GM12874 (cell line): ENCODE measurements at regions not wholly inside any gene's neighbourhood (a gene's known extent, or its start where the extent isn't known, plus 50 kb on each side); places are given as distances from the start of the nearest gene placed in this dataset.

ENCODE experiments used
- TF ChIP-seq, protein P1 (sequence below): IDR thresholded peaks from 2 replicates; pipeline ENCODE4 v1.5.1; 2011; ENCODE audit warnings: low read depth, mild to moderate bottlenecking, control low read depth, low read length, moderate library complexity; ENCODE audit not compliant: insufficient read depth

DNA sequence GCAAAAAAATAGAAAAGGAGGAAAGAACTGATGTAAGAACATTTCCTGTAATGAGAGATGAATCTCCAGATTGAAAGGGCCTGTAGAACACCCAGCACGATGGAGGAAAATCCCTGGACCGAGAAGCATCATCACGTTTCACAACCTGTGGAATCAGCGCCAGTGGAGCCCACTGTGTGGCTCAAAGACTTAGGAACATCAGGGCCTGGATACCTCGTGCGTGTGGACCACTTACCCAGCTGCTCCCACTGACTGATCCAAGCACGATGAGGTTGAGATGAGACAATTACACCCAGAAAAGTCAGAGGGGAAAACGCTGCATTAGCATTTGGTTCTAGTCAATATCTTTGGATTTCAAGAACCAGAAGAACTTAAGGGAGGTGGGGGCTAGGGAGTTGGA is 224.6 kb downstream of the SYK start:
- TF ChIP-seq, protein P1, sequence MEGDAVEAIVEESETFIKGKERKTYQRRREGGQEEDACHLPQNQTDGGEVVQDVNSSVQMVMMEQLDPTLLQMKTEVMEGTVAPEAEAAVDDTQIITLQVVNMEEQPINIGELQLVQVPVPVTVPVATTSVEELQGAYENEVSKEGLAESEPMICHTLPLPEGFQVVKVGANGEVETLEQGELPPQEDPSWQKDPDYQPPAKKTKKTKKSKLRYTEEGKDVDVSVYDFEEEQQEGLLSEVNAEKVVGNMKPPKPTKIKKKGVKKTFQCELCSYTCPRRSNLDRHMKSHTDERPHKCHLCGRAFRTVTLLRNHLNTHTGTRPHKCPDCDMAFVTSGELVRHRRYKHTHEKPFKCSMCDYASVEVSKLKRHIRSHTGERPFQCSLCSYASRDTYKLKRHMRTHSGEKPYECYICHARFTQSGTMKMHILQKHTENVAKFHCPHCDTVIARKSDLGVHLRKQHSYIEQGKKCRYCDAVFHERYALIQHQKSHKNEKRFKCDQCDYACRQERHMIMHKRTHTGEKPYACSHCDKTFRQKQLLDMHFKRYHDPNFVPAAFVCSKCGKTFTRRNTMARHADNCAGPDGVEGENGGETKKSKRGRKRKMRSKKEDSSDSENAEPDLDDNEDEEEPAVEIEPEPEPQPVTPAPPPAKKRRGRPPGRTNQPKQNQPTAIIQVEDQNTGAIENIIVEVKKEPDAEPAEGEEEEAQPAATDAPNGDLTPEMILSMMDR = no peak

DNA sequence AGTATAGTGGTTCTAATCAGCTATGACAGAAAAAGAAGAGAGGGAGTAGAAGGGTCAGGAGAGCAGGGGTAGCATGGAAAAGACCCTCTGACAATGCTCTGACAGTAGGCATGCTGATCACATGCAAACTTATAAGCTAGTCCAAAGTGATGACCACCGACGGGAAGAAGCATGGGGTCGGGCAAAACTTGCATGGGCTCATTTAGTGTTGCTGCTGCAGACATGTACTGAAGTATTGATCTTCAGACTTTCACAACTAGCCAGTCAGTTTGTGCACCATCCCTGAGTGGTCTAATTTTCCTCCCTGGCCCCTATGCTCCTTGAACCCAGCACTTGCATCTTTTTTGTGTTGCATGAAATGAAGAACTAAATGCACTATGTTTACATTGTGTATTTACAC is 225.4 kb downstream of the SYK start:
- TF ChIP-seq, protein P1 = no peak

DNA sequence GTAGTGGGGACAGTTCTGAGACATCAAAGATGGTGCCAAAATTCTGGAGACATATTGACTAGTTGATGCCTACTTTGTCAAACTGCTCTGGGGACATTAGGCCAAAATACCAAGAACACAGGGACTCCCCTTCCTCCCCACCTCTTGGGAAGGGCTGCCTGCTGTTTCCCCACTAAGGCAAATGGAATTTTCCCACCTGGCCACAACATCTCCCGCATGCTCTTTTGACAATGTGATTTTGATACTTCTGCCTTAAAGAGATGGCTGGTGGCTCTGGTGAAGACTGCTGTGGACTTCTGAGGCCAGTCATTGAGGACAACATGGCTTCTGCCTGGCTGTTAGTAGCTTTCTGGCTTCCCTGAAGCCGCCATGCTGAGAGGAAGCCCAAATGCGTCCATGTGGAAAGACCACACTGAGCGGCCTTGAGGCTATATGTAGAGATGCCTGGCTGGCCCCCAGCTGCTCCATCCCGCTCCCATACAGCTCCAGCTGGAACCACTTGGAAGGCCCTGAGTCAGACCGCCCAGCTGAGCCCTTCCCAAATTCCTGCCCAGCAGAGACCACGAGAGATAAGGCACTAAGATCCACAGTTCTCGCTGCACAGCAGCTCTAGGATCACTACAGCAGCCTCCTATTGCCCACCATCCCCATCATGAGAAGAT is 226.7 kb downstream of the SYK start:
- TF ChIP-seq, protein P1 = no peak

DNA sequence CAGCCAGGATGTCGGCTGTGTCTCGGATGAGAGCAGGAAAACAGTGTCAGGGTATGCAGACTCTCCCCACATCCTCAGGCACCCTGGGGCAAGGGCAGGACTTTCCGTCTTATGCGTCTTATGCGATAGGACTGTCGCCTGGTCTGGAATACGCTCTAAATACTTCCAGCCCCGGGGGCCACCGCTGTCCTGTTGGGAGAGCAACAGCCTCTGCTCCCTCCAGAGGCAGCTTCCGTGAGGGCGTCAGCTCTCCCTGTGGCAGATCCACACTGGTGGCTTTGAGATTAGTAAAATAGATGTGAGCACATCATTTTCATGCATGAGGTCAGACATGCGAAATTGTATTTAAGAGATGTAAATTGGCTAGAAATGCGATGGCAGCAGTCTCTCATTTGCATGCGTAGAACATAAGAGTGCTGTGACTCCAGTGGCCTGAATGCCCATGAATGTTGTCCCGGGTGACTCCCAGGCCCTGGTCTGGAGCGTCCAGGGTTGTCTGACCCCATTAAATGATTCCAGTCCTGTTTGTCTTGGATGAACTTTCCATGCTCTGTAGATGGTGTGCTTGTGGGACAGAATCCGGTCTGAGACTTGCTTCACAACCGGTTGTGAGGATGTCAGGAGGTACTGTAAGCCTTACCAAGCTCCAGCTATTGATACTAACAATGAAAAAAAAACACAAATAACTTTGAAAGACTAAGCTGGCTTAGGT is 228.2 kb downstream of the SYK start:
- TF ChIP-seq, protein P1 = no peak

DNA sequence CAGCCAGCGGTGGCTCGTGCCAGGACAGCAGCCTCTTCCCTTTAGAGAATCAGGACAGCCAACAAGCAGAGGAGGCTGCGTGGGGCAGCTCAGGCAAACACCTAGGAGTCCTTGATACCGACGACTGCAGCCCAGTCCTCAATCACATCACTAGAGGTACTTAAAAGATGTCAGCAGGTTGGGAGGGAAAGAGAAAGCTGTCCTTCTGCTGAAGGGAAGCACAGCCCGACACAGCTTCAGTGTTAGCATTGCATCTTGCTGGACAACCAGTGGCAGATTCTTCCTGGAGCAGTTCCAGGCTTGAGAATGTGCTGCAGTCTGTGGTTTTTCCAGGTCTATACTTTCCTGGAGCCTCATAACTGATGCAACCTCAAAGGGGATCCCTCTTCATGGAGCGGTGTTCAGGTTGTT is 230.5 kb downstream of the SYK start:
- TF ChIP-seq, protein P1 = no peak

DNA sequence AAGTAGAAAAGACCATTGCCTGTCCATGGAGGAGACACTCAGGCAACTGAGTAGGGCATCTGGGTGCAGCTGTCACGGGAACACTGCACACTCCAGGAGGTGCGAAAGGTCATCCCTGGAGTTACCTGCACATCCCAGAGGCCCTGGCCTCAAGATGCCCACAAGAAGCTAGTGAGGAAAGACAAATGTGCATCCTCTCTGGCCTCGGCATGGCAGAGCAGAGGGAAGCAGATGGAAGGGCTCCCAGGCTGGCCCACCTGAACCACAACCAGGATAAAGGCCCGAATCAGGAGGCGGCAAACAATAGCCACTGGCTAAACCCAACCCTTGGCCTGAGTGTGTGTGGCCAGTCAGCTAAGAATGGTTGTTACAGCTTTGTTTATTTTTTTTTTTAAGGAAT is 231.7 kb downstream of the SYK start:
- TF ChIP-seq, protein P1 = no peak

DNA sequence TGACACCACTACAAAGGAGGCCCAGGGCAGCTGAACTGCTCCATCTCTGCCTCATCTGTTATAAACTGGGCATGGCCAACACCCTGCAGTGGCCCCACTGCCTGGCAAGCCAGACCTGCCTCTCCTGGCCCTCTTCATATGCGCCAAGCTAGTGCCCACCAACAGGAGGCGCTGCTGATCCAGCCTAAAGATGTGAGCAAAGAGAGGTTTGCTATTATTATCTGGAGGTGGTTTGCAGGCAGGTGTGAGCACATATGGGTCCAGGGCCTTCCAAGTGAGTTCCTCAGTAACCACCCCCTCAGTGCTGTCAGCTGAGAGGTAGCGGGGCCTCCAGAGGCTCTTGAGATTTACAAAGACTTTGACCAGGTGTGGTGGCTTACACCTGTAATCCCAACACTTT is 232.2 kb downstream of the SYK start:
- TF ChIP-seq, protein P1 = peak; percentile 85
